Esophagus muscularis mucosa (tissue), 4 donors: ENCODE measurements at regions not wholly inside any gene's neighbourhood (a gene's known extent, or its start where the extent isn't known, plus 50 kb on each side); places are given as distances from the start of the nearest gene placed in this dataset.

Experiments used
- EP300 ChIP-seq: sonication (generic); formaldehyde crosslinking; IDR thresholded peaks from one replicate; pipeline ENCODE4 v1.6.1; 2017; ENCODE audit warnings: antibody characterized with exemption
- POLR2A ChIP-seq: fragments of 450-650 bp; IDR thresholded peaks from one replicate; pipeline ENCODE4 v1.6.1; 2017; ENCODE audit warnings: antibody characterized with exemption, moderate library complexity, mild to moderate bottlenecking, low read depth
- POLR2AphosphoS5 ChIP-seq, 2 donors: sonication (generic); formaldehyde crosslinking; IDR thresholded peaks; one replicate each; pipeline ENCODE4 v1.6.1; 2017; ENCODE audit warnings: antibody characterized with exemption in 2 of 2
- TF ChIP-seq, protein P1 (sequence below), 3 experiments: fragments of 200-600 bp in 2 of 3; fragments of 450-650 bp in 1 of 3; sonication (generic) in 2 of 3; IDR thresholded peaks; one replicate each; pipeline ENCODE4 v1.5.1; 2017 to 2019; ENCODE audit warnings: antibody characterized with exemption in 3 of 3, mild to moderate bottlenecking in 2 of 3, moderate library complexity in 1 of 3

GRCh38 chr16:86325360-86325759 is 185.0 kb upstream of the FOXF1 start:
- TF ChIP-seq, protein P1, sequence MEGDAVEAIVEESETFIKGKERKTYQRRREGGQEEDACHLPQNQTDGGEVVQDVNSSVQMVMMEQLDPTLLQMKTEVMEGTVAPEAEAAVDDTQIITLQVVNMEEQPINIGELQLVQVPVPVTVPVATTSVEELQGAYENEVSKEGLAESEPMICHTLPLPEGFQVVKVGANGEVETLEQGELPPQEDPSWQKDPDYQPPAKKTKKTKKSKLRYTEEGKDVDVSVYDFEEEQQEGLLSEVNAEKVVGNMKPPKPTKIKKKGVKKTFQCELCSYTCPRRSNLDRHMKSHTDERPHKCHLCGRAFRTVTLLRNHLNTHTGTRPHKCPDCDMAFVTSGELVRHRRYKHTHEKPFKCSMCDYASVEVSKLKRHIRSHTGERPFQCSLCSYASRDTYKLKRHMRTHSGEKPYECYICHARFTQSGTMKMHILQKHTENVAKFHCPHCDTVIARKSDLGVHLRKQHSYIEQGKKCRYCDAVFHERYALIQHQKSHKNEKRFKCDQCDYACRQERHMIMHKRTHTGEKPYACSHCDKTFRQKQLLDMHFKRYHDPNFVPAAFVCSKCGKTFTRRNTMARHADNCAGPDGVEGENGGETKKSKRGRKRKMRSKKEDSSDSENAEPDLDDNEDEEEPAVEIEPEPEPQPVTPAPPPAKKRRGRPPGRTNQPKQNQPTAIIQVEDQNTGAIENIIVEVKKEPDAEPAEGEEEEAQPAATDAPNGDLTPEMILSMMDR (IDR thresholded peaks at IDR 0.05): no peak
- TF ChIP-seq EP300 (no peak), POLR2AphosphoS5 (IDR thresholded peaks at IDR 0.05) (no peak), POLR2A (no peak)
